ENCODE measurements at regions not wholly inside any gene's neighbourhood (a gene's known extent, or its start where the extent isn't known, plus 50 kb on each side); places are given as distances from the start of the nearest gene placed in this dataset.

GRCh38 chr11:11710556-11710955 lies 88.8 kb upstream of the GALNT18 start:
- DNase-seq: no peak

GRCh38 chr11:11709447-11710239 lies 87.8 kb upstream of the GALNT18 start:
- no peak for DNase-seq

- DNase-seq: no peak
Observed at GRCh38 chr11:11708256-11708655, 86.5 kb upstream of the GALNT18 start.

GRCh38 chr11:11706028-11706427 lies 84.2 kb upstream of the GALNT18 start:
- DNase-seq: no peak

- DNase-seq: no peak
Observed at GRCh38 chr11:11703885-11704284, 82.1 kb upstream of the GALNT18 start.

GRCh38 chr11:11701070-11701469 lies 79.3 kb upstream of the GALNT18 start:
- no peak for DNase-seq

- no peak for DNase-seq
Observed at GRCh38 chr11:11697796-11698195, 76.0 kb upstream of the GALNT18 start.

- no peak for DNase-seq
Observed at GRCh38 chr11:11691296-11692151, 69.7 kb upstream of the GALNT18 start.

- no peak for DNase-seq
Observed at GRCh38 chr11:11681536-11681935, 59.7 kb upstream of the GALNT18 start.

- DNase-seq: no peak
Observed at GRCh38 chr11:11677672-11678356, 56.0 kb upstream of the GALNT18 start.

- no peak for DNase-seq
Observed at GRCh38 chr11:11675671-11676181, 53.9 kb upstream of the GALNT18 start.

- no peak for DNase-seq
Observed at GRCh38 chr11:11672789-11673188, 51.0 kb upstream of the GALNT18 start.

GRCh38 chr11:11672101-11672500 lies 50.3 kb upstream of the GALNT18 start:
- DNase-seq: no peak
